22Rv1 (cell line): ENCODE measurements at regions not wholly inside any gene's neighbourhood (a gene's known extent, or its start where the extent isn't known, plus 50 kb on each side); places are given as distances from the start of the nearest gene placed in this dataset.
"Not testable (repeated sequence)": the region's sequence is repeated elsewhere in the genome, so short reads cannot be mapped to it uniquely, and the experiment has no call there.

Experiments used
- H3K27ac ChIP-seq: fragments of 450-650 bp; 2 replicates; pipeline ENCODE4 v1.5.1; 2017
- ZFX ChIP-seq: fragments of 450-650 bp; IDR thresholded peaks from 2 replicates; pipeline ENCODE4 v1.6.1; 2017; ENCODE audit warnings: antibody characterized with exemption, borderline replicate concordance
- TF ChIP-seq, protein P1 (sequence below): fragments of 450-650 bp; IDR thresholded peaks from 2 replicates; pipeline ENCODE4 v1.5.1; 2017; ENCODE audit warnings: mild to moderate bottlenecking

DNA sequence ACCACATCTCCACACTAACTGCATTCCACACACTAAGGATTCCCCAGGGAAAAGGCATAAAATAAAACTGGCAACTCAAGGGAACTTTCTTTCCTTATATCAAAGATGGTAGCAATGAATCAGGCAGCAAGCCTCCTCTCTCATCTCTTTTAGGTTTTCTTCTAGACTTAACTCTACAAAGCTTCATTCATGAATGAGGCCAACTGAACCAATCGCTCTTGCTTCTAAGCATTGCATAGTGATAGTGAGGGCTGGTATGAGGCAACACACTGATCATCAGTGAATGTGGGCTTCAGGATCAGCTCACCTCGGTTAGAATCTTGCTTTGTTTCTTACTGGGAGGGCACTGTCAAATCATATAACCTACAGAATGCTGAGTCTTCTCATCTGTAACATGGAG lies 1090.7 kb upstream of the MIR17HG start:
- TF ChIP-seq, protein P1, sequence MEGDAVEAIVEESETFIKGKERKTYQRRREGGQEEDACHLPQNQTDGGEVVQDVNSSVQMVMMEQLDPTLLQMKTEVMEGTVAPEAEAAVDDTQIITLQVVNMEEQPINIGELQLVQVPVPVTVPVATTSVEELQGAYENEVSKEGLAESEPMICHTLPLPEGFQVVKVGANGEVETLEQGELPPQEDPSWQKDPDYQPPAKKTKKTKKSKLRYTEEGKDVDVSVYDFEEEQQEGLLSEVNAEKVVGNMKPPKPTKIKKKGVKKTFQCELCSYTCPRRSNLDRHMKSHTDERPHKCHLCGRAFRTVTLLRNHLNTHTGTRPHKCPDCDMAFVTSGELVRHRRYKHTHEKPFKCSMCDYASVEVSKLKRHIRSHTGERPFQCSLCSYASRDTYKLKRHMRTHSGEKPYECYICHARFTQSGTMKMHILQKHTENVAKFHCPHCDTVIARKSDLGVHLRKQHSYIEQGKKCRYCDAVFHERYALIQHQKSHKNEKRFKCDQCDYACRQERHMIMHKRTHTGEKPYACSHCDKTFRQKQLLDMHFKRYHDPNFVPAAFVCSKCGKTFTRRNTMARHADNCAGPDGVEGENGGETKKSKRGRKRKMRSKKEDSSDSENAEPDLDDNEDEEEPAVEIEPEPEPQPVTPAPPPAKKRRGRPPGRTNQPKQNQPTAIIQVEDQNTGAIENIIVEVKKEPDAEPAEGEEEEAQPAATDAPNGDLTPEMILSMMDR: no peak
- no peak for TF ChIP-seq ZFX
- H3K27ac ChIP-seq: no peak overlapping the region

DNA sequence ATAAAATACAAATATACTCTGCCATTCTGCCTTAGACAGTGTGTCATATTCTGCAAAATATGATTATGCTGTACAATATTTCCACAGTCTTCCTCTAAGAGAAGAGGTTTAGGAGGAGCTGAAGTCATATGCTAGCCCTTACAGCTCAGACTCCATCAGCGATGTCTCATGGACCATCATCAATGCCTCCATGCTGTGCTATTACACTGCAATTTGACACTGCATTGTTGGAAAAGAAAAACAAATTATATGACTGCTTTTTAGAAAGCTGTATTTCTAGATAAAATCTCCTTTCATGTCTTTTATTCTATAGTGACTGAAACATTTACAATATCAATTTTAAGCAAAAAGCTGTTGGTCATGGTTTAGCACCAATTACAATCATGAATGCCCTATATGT lies 1089.4 kb upstream of the MIR17HG start:
- no peak overlapping the region for H3K27ac ChIP-seq
- TF ChIP-seq, protein P1: no peak
- no peak for TF ChIP-seq ZFX

DNA sequence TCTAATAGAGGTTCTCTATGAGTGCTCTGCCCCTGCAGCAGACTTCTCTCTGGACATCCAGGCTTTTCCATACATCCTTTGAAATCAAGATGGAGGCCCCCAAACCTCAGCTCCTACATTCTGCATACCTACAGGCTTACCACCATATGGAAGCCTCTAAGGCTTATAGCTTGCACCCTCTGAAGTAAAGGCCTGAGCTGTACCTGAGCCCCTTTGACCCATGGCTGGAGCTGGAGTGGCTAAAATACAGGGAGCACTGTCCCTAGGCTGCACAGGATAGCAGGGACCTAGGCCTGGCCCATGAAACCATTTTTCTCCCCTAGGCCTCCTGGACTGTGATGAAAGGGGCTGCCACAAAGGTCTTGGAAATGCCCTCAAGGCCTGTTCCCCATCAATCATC lies 1086.1 kb upstream of the MIR17HG start:
- no peak overlapping the region for H3K27ac ChIP-seq
- TF ChIP-seq, protein P1: no peak
- TF ChIP-seq ZFX: no peak

DNA sequence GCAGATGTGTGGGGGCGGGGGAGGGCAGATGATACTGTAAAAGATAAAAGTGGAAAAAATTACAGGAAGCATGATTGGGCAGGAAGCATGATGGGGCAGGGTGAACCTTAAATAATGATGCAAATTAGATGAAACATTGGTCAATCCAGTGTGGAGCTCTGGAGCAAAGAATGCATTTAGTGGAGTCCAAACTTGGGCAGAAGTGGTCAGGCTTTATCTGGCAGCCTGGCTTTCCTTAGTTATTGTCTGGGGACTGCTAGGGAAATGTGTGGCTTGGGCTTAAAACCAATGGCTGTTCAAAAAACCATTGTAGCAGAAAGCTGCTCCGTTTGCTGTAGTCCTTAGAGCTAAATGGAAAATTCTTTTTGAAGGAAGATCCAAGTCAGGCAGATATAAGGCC lies 1077.3 kb upstream of the MIR17HG start:
- no peak overlapping the region for H3K27ac ChIP-seq
- no peak for TF ChIP-seq ZFX
- TF ChIP-seq, protein P1: no peak

DNA sequence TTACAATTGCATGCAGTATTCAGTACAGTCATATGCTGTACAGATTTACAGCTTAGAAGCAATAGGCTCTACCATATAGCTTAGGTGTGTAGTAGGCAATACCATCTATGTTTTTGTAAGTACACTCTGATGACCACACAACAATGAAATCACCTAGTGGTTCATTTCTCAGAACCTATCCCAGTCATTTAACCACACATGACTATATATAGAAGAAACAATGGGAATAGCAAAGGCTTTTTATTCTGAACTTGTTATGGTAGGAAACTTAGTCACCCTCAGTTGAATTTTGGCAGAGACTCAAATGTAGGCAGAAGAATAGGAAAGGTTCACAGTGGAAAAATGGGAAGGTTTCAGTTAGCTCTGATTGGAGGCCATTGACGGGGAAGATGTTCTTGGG lies 1075.1 kb upstream of the MIR17HG start:
- TF ChIP-seq ZFX: no peak
- TF ChIP-seq, protein P1: no peak
- no peak overlapping the region for H3K27ac ChIP-seq

DNA sequence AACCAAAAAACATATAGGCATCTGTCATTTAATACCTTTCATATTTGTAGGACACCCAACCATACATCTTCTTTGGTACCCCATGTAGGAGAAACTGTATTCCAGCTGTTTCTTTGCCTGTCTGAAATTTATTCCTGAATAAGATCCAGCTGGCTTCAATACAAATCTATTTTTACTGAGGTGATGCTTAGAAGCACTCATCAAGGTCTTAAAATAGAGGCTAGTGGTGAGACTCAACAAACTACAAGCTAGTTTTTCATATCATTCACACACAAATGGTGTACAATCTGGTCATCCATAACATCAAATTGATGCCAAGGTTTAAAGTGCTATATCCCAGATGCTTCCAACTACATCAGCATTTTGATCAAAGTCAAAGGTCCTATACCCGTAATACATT lies 1071.3 kb upstream of the MIR17HG start:
- no peak for TF ChIP-seq ZFX
- H3K27ac ChIP-seq: no peak overlapping the region

DNA sequence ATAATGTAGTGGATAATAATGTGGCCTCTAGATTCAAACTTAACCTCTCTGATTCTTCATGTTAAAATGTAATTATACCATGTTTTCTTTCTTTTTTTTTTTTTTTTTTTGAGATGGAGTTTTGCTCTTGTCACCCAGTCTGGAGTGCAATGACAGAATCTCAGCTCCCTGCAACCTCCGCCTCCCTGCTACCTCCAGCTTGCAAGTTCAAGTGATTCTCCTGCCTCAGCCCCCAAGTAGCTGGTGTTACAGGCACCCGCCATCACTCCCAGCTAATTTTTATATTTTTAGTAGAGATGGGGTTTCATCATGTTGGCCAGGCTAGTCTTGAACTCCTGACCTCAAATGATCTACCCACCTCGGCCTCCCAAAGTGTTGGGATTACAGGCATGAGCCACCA lies 1069.3 kb upstream of the MIR17HG start:
- not testable (repeated sequence) for H3K27ac ChIP-seq

DNA sequence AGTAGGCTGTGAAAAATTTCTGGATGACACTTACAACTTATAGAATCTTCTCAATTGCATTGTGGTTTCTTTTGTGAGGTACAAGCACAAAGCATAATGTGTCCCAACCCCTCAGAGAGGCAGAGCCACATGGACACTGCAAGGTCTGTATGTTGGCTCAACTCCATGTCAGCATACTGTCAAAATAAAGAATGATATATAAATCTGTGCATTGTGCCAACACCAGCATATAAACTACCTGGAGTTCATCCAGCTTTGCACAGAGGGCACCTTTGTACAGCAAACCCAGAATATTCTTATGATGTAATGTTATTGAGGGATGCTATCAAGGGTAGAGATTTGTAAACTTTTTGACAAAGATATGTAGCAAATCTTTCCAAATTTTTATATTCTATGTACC lies 1065.8 kb upstream of the MIR17HG start:
- TF ChIP-seq ZFX: no peak
- TF ChIP-seq, protein P1: no peak
- no peak overlapping the region for H3K27ac ChIP-seq

DNA sequence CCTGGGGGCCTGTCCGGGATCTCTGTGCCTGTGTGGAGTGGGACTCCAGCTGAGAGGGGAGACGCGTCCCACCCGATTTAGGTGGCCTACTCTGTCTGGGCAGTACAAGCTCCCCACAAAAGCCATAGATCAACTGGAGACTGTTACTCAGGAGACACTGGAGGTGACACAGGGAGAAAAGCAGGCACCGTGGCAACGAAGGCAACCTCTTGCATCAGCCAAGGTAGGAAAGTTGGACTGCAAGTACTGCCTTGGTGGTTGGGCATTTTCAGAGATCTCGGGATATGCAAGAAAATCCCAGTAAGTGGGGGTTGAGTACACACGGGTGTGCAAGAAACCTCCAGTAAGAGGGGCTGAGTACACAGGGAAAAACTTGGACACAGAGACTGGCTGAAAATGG lies 1060.0 kb upstream of the MIR17HG start:
- H3K27ac ChIP-seq: no peak overlapping the region
- TF ChIP-seq, protein P1: no peak
- TF ChIP-seq ZFX: no peak
